Spleen (tissue), 7 donors: ENCODE measurements at regions not wholly inside any gene's neighbourhood (a gene's known extent, or its start where the extent isn't known, plus 50 kb on each side); places are given as distances from the start of the nearest gene placed in this dataset.

Source experiments
- CTCF ChIP-seq, 11 experiments: fragments of 200-600 bp in 7 of 11; fragments of 450-650 bp in 4 of 11; sonication (generic) in 4 of 11; IDR thresholded peaks in 8 of 11; conservative IDR thresholded peaks in 3 of 11; 1 replicate in 7 of 11; 2 replicates in 4 of 11; pipeline versions ENCODE4 v1.4.0 to v1.8.0; 2016 to 2021; ENCODE audit warnings: antibody characterized with exemption in 11 of 11, inconsistent platforms in 4 of 11, mild to moderate bottlenecking in 1 of 11
- POLR2A ChIP-seq, 3 donors: fragments of 450-650 bp; IDR thresholded peaks; one replicate each; pipeline ENCODE4 v1.5.1; 2017; ENCODE audit warnings: antibody characterized with exemption in 3 of 3, mild to moderate bottlenecking in 1 of 3
- POLR2AphosphoS5 ChIP-seq, 3 donors: sonication (generic); formaldehyde crosslinking; IDR thresholded peaks; one replicate each; pipeline ENCODE4 v1.5.1; 2017; ENCODE audit warnings: antibody characterized with exemption in 3 of 3
- donor health status: DM: no; HTN: no; CAD: no; lungs with moderate emphysema.
- donor health status: DM: no; HTN: no; CAD: no.
- donor health status: DM: no; HTN: no; CAD: no.

DNA sequence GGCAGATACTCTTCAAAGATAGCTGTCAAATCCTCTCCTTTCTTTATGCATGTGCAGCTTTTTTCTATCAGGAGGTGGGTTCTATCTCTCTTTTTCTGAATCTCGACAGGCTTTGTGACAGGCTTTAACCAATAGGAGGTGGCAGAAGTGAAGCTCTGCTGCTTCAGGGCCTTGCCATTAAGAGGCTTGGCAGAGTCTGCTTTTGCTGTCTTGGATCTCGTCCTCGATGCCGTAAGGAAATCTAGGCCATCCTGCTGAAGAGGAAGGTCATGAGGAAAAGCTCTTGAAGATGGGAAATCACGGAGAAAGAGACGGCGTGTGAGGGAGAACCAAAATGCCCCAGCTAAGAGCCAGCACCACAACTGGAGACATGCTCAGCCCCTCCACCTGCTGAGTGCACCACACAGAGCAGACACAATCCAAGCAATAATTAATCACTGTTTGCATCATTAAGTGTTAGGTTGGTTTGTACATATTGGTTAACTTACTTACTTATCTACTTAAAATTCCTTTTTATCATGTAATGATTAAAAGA, 92.2 kb downstream of the DDIT4L start:
- TF ChIP-seq CTCF (IDR thresholded peaks at IDR 0.05 in 8 of 11, conservative IDR thresholded peaks at IDR 0.05 in 3 of 11) (no peak), POLR2A (IDR thresholded peaks at IDR 0.05) (no peak), POLR2AphosphoS5 (IDR thresholded peaks at IDR 0.05) (no peak)
